COLO829 (cell line): ENCODE measurements at regions not wholly inside any gene's neighbourhood (a gene's known extent, or its start where the extent isn't known, plus 50 kb on each side); places are given as distances from the start of the nearest gene placed in this dataset.

Experiments
- DNase-seq: peaks from one replicate; pipeline ENCODE4 v3.0.0; 2012; ENCODE audit warnings: low spot score

DNA sequence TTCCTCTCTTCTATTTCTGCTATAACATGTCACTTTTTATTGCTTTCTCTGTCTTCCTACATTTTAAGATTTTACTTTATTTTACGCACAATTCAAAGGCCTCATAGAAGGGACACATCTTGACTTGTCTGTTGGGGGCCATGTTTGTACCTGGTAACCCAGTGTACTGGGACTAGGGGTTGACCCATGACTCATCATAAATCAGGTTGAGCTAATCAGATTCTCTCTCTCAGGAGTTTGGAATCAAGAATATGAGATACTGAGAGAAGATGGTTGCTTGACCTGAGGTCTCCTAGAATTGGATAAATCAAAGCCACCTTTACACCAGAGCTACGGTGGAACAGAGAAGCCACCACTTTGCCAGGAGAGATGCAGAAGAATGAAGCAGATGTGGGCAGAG, 153.0 kb downstream of the UXS1 start:
- DNase-seq = no peak

GRCh38 chr2:106039634-106040315, 154.3 kb downstream of the UXS1 start:
- DNase-seq = no peak

DNA sequence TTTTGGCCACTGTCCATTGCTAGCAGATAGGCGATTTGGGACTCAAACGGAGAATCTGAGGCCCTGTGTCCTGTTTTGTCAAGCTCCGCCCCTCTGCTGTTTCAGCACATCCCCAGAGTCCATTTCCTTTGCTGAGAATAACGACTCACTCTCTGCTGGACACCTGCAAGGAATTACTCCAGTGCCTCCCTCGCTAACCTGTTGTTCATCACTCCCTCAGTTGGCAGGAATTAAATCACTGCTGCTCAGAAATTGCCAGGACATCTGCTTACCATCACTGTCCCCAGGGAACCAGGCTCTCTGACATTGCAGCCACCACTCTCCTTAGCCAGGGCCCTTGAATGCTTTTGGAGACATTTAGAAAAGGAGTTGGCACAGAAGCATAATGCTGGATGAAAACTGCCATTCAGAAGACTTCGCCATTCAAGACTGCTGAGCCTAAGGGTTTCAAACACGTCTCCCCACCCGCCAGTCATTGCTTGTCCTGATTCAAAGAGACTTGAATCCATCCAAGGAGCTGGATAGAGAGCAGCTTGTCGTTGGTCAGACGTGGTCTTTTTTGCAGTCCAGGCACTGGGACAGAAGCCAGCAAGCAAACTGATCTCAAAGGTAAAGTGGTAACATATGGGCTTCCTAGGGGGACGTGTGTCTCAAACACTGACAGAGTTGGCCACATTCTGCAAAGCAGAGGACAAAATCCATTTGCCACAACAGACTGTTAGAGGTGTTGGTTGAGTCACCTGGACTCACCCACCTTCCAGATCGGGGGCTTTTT, 155.3 kb downstream of the UXS1 start:
- no peak for DNase-seq

DNA sequence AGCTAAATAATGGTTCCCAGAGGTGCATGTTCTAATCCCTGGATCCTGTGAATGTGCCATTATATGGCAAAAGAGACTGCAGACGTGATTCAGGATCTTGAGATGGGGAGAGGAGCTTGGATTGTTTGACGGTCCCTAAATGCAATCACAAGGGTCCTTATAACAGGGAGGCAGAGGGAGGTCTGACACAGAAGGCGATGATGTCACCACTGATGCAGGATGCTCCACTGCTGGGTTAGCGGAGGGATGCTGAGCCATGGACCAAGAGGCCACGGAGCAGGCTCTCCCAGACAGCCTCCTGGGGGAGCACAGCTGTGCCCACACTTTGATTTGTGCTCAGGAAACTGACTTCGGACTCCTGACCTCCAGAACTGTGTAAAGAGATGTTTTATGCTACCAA, 156.2 kb downstream of the UXS1 start:
- no peak for DNase-seq

GRCh38 chr2:106037262-106037661, 156.8 kb downstream of the UXS1 start:
- no peak for DNase-seq

- no peak for DNase-seq
Observed at GRCh38 chr2:106034325-106034724, 159.8 kb downstream of the UXS1 start.

GRCh38 chr2:106032676-106033075, 161.4 kb downstream of the UXS1 start:
- DNase-seq = no peak

DNA sequence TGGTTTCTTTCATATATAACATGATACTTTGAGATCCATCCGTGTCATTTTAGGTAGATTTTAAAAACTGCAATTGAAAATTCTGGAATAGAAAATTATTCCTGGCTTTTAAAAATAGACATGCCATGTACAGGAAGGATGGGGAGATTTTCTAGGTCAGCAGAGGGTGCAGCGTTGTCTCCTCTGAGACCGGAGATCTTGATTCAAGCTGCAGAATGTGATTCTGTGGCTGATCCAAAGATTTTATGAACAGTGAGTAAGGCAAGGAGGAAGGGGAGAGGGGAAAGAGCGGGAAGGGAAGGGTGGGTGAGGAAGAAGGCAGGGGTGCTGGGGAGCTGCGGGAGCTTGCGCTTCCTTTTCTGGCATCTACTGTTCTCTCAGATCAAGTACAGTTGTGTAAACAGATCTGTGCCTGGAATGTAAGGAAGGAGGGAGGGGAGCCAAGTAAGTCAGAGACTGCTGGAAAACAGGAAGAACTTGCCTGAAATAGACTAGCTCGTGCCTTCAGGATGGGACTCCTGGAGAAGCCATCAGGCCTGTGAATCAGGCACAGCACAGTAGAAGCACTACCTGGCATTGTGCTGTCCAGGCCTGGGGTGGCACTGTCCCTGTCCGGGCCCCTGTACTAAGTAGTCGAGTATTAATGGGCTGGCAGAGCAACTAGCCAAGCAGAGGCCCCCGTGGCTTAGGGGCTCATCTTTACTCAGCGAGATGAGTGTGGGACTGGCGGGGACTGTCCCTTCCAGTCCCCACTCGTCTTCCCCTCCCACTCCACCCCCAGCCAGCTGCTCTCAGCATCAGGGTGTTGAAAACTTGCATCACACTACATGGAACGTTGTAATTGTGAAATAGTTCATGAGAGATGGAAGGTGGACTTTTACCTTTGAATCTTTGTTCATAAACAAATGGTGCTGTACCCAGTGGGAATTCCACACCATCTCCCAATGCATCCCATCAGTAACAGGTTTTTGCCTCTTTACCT, 163.5 kb downstream of the UXS1 start:
- DNase-seq = no peak

DNA sequence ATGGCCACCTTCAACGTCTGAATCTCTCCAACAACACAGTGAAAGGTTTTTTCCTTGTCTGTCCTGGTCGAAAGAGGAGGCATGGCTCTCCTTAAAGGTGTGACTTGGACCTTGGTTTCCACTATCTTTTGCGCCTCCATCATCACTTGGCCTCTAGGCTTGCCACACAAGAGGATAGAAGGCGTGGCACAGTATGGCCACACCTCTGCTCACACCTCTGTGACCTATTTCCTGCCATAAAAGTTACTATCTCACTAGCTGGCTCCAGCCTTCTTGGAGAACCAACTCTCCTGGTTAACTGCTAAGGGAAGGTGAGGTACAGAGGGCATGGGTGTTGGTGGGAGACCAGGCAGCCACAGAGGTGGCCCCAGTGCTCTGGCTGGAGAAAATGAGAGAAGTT, 165.9 kb downstream of the UXS1 start:
- DNase-seq = no peak

GRCh38 chr2:106026271-106027190, 167.6 kb downstream of the UXS1 start:
- DNase-seq = no peak

DNA sequence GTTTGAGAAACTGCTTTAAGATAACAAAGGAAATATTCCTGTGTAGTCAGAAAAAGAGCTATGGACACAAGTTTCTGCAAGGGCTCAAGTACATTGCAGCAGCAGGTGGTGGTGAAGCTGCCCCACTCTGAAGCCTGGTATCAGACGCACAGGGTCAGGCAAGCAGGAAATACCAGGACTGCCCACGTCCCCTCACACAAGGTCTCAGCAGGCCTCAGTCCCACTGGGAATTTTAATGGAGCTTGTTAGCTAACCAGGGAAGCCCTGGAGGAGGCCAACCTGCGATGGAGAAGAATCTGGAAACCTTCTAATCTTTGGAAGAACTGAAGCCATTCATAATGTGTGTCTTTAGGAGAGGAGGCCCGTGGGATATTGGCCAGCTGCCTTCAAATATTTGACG, 168.3 kb downstream of the UXS1 start:
- DNase-seq = no peak

GRCh38 chr2:106021662-106022028, 172.5 kb downstream of the UXS1 start:
- DNase-seq = no peak

DNA sequence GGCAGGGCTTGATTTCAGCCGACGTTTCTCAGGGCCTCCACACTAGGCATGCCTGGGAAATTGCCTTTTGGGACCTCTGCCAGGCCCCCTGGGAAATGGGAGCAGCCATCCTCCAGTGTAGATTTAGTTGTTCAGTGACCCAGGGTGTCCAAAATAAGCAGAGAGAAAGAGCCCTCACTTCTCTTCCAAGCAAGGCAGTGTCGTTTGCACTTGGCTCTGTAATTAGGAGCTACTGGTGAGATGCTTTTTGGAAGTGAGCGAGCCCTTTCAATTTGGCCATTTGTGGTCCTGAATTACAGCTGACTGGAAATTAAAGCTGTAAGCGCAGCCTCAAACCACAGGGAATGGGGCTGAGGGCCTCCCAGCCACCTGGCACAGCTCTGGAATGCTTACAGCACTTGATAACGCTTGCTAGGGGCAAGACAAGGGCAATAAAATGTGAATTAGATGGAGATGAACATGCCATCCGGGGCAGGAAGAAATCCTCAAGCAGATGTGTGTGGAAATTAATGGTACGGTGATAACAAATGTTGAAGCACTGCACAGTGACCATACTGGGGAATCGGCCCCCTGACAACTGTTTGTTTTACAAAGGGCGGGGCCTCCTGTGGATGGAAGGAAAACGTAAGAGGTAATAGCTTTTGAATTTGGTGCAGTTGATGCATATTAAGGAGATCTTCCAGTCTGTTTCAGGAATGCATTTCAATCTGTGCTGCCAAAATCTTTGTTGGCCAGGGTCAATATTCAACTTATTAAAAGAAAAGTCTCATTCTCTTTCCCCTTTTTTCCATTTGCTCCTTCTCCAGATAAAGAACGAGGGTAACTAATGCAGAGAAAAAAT, 173.1 kb downstream of the UXS1 start:
- DNase-seq = no peak

GRCh38 chr2:106020032-106020431, 174.1 kb downstream of the UXS1 start:
- no peak for DNase-seq

DNA sequence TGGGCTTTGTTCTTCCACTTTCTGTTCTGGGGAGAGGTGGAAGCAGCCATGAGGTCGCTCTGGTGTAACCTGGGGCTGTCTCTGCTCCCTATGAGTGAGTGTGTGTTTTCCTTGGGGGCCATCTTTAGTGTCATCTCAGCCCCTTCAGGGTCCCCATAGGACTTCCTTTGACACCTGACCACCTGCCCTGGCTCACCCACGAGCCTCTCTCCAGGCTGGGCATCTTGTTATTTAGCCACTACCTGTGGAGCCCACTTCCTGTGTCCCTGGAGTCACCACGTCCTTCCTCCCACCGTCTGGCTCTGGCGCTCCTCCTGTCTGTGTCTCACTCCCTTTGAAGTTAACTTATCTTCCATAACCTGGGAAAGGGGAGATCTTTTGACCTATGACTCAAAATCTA, 176.0 kb downstream of the UXS1 start:
- DNase-seq = no peak

DNA sequence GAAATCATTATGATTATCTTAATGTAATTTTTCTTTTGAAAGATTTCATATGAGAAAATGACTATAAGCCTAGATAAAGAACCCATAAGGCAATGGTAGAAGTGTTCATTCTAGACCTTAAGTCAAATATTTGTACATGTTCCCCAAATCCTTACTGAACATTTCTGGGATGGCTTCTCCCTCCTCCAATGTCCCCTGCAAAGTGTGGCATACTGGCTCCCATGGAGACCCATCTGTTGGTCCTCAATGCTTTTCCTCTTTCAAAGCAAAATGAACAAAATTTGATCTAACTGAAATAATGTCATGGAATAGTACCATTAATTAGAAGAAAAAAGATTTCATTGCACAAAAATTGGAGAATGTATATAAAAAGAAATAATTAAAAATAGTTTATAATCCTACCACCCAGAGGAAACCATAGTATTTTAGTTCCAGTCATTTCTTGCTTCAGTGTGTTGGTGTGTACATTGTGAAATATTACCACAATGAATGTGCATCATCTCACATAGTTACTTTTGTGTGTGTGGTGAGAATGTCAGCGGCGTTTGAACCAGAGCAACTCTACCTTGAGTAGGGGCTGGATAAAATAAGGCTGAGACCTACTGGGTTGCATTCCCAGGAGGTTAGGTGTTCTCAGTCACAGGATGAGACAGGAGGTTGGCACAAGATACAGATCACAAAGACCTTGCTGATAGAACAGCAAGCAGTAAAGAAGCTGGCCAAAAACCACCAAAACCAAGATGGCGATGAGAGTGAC, 181.3 kb downstream of the UXS1 start:
- no peak for DNase-seq

- no peak for DNase-seq
Observed at GRCh38 chr2:106012001-106012590, 182.0 kb downstream of the UXS1 start.

- DNase-seq = no peak
Observed at GRCh38 chr2:106011380-106011779, 182.7 kb downstream of the UXS1 start.

- DNase-seq = no peak
Observed at GRCh38 chr2:106010818-106011355, 183.2 kb downstream of the UXS1 start.
